ENCODE measurements at regions not wholly inside any gene's neighbourhood (a gene's known extent, or its start where the extent isn't known, plus 50 kb on each side); places are given as distances from the start of the nearest gene placed in this dataset.
"Not testable (repeated sequence)": the region's sequence is repeated elsewhere in the genome, so short reads cannot be mapped to it uniquely, and the experiment has no call there.

DNA sequence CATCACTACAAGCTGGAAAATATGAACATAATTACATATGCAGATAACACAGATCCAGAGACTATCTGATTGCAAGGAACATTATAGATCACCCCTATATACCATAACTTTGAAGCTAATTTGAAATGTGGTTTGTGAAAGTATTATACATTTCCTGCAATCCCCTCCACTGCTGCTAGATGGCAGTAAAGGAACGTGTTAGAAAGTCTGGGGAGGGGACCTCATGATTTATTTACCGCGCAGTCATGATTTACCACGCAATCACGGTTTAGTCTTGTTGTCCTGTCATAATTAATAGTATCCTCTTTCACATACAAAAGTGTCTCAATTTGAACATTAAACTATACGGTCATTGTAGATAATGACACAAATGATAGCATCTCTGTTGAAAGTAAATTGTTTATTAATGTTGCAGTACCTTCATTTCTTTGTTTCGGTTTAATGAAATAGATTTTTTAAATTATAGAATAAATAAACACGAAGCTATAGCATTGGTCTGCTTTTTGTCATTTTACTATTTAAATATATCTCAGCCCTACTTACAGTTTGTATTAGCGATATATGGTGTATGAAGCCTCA, 145.3 kb upstream of the PRSS1 start:
- peak; percentile 72 for DNase-seq (ENCODE audit: low spot score)

DNA sequence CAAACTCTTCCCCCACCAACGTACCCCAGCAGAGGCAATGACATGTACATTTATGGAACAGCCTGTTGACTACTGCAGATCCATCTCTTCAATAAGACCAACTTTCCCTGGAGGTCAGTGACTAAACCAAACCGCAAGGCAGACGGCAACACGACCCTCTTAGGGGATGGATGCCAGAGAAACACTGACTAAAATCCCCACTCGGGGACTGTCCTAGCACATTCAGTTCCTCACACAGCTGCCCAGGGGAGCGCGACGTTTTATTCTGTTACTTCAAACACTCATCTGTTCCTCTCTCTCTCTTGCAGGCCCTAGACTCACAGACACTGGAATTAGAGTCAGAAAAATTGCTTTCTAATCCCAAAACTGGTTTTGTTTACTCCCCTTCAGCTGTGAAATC, 146.5 kb upstream of the PRSS1 start:
- no peak for DNase-seq (ENCODE audit: low spot score)

DNA sequence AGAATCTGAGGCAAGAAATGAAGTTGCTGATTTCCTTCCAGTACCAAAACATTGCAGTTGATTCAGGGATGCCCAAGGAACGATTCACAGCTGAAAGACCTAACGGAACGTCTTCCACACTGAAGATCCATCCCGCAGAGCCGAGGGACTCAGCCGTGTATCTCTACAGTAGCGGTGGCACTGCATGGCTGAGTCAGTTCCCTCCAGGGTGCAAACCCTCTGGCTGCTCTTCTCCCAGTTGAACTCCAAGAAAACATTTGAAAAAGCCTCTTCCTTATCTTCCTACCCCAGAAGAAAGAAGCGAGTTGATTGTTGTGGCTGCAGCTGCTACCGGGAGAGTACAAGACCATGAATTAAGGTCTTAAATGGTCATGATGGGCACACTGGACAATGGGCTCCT, 147.1 kb upstream of the PRSS1 start:
- no peak for DNase-seq (ENCODE audit: low spot score)

DNA sequence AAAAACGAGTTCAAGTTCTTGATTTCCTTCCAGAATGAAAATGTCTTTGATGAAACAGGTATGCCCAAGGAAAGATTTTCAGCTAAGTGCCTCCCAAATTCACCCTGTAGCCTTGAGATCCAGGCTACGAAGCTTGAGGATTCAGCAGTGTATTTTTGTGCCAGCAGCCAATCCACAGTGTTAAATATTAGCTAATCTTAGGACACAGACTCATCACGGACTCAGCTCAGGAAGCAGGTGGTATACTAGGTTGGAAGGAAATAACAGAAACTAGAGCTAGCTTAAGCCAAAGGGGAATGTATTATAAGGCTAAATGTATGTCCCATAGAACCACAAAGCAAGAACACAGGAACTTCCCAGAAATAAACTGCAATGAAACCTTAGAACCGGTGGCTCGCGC, 151.0 kb upstream of the PRSS1 start:
- no peak for DNase-seq (ENCODE audit: low spot score)

DNA sequence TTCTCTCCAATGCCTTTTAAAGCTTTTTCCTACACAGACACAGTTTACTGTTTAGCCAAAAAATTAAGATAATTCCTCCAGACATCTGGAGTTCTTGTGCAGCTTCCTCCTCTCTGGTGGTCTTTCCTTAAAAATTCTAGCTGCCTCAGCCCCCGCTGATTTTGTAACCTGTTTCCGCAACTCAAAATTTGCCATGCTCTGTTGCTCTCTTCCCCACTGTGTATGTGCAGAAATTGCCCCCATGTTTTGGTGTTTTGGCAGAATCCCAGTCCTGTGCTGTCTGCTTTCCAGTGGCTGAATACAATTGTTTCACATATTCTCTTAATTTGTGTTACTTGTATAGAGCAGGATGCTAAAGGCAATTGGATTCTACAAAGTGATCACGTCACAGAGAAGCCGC, 151.7 kb upstream of the PRSS1 start:
- DNase-seq (ENCODE audit: low spot score) = no peak

DNA sequence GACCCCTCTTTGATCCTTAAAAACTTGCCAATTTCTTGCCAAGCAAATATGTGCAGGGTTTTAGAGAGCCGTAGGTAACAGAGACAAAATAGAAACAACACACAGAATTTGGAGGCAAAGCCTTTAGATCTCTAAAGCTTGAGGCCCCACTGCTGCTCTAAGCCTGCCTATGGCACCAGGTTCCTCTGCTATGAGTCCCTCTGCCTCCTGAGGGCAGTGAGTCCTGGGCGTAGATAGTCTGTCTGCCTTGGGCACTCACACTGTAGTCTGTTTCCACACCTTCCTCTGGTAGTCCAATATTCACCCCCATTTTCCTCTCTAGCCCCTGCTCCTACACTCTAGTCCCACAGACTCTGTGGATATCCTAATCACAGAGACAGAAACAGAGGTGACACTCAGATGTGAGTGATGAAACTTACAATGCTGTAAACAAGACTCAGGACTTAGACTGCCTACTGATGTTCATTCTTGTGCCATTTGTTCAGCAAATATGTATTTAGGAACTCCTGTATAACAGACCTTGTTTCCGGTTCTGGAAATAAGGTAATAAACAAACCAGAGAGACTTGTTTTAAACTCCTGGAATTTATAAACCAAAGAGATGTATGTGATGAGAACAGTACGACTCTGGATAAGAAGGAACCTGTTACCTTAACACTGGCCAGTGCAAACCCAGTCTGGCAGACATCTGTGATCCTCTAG, 153.3 kb upstream of the PRSS1 start:
- DNase-seq (ENCODE audit: low spot score) = no peak

DNA sequence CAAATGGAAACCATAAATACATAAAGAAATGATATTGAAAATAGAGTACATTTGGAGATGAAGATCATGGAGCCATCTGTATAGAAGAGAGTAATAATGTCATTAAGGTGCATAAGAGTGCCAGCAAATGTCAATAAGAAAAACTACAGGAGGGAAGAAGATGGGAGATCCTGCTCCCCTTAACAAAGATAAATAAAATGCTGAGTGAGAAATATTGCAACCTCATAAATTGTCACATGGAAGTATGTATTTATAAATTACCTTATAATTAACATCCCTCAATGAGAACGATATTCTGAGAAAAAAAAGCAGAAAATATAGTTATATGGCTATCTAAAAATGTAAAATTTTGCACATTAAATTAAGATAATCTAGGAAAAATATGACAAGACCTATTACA, 155.2 kb upstream of the PRSS1 start:
- DNase-seq (ENCODE audit: low spot score) = no peak

DNA sequence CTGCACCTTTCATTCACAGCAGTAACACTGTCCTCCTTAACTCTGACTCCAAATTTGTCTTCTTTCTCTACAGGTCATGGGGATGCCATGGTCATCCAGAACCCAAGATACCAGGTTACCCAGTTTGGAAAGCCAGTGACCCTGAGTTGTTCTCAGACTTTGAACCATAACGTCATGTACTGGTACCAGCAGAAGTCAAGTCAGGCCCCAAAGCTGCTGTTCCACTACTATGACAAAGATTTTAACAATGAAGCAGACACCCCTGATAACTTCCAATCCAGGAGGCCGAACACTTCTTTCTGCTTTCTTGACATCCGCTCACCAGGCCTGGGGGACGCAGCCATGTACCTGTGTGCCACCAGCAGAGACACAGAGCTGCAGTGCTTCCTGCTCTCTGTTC, 156.2 kb upstream of the PRSS1 start:
- DNase-seq (ENCODE audit: low spot score) = no peak

DNA sequence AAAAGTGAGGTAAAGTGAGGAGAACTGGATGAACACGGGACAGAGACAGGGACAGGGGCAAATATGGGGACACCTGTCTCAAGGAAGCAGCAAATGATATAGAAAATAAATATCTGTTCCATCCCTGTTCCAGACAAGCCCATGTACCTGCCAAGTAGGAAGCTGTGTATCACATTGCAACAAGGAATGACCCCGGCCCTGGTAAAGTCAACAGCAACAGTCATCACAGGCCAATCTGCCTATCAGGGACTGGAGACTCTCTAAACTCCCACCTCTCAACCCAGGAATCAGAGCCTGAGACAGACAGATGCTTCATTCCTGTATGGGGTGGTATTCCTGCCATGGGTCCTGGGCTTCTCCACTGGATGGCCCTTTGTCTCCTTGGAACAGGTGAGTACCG, 156.6 kb upstream of the PRSS1 start:
- DNase-seq (ENCODE audit: low spot score) = no peak

DNA sequence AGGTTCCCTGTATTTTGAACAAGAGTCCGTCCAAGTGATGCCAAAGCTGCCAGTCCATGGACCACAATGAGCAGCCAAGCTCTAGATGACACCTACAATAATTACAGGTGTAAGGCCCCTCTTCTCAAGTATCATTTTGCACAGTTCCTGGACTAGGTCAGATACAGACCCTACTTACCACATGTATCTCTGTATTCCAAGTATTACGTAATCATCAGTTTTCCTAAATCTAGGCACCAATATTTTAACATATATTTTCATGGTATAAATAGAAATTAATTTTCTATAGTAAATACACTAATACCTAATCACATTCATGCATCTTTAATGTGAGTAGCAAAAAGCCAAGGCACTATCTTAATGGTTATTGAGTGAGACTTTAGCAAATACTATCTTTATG, 157.0 kb upstream of the PRSS1 start:
- no peak for DNase-seq (ENCODE audit: low spot score)

DNA sequence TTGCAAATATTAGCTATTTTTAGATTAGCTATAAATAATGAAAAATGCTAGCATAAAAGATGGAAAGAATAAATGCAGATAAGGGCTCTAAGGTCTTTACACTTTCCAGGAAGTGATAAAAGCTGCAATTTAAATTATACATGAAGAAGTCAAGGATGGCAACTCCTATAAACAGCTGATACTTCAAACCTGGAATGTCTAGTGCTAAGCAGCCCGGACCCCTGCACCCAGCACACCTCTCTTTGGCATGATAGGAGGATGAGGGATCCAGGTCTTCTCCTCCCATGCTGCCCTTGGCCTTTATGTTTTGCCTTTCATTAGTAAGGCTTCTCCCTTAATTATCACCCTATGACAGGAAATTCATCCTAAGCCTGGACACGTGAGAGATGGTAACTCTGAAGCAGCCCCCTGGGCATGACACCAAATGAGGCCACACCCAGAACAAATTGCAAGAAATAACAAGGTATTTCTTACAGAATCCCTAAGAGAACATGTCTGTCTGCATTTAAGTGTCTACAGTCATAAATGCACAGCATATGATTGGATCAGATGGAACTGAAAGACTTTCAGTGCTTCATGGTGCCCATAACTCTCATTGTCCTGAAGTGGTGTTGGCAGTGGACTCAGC, 158.3 kb upstream of the PRSS1 start:
- no peak for DNase-seq (ENCODE audit: low spot score)

DNA sequence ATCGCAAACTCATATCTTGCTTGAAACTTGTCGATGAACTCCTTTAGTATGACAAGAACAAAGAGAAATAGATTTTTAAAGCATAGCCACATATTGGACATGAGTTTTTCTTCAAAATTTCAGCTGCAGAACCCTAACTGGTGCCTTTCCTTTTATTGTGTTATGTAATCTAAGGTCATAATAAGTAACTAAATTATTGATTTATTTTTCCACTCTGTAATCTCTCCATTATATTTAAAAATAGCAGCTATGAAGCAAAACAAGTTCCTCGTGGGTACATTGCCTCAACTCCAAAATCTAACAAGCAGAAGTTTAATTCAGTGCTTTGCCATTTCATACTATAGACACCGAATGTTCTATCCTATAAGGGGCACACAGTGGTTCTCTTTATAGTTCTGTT, 159.2 kb upstream of the PRSS1 start:
- DNase-seq (ENCODE audit: low spot score) = no peak

DNA sequence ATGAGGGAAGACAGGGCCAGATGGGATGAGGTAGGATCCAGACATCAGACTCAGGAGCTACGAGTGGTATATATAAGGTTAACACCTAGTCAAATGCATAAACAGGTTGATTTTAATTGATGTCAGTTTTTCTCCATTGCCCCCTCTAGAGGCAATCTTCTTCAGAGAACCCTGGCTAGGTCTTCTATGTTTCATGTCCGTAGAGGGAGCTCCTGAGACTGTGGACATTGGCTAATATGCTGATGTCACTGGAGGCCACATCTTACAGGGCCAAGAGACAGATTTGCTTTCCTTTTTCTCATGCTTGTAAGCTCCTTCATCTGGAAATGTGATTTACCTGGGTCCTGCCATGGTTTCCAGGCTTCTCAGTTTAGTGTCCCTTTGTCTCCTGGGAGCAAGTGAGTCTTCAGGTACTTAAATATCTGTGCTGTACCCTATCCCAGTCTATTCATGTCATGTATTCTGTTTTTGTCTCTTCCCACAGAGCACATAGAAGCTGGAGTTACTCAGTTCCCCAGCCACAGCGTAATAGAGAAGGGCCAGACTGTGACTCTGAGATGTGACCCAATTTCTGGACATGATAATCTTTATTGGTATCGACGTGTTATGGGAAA, 161.6 kb upstream of the PRSS1 start:
- peak; percentile 52 for DNase-seq (ENCODE audit: low spot score)

DNA sequence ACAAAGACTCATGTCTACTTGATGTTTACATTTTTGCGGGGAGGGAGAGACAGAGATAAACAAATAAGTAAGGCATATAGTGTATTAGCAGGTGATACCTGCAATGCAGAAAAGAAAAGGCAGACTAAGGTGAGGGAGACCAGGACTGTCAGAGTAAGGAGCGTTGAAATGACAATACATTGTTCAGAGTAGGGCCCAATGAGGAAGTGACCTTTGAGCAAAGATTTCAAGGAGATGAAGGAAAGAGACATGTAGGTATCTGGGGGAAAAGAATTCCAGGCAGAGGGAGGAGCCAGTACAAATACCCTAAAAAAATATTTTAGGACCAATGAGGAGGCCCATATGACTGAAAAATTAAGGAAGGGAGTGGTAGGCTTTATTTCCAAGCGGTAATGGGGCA, 162.7 kb upstream of the PRSS1 start:
- DNase-seq (ENCODE audit: low spot score) = no peak

DNA sequence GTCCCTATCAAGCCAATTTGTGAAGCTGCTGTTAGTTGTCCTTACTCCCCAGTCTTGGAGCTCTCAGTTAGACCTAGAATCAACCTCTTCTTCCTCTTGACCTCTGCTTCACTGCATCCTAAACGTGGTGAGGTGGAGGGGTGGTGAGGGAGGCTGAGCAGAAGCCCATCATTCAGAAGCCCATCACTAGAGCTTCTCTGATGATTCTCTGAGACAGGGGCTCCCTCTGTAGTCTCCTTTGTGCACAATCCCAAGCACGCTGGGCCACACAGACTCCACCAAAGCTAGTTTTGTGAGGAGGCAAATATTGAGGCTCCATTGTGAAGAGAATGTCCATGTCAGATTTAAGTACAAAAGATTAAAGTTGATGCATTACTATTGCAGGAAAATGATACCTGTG, 163.8 kb upstream of the PRSS1 start:
- no peak for DNase-seq (ENCODE audit: low spot score)

DNA sequence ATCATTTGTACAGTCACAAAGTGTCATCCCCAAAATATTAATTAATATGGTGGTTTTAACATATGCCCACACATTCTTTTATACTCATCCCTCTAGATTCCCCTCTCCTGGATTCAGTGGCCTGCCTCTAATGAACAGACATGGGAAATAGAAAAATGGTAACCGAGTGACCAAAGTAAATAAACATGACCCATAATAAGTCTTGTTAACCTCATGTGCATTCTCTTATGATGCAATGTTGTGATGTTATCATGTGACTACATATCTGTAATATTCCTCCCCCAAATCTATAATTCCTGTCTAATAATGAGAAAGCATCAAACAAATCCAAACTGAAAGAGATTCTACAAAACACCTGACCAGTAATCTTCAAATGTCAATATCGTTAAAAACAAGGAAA, 164.5 kb upstream of the PRSS1 start:
- DNase-seq (ENCODE audit: low spot score) = no peak

DNA sequence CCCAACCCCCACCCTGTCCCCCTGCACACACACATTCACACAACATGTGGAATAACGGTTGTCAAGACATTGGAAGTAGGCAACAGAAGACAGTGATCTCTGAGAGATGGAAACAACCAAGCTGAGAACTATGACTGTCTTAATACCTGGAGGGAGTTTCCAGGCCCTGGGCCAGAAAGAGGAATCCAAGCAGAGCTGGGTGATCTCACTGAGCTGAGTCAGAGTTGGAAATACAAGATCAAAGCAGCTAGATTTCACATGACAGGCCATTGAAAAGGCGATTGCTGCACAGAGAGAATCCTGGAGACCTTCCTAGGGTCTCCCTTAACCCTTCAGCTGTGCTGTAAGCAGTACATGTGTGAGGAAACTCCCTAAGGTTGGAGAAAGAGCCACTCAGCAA, 165.8 kb upstream of the PRSS1 start:
- no peak for DNase-seq (ENCODE audit: low spot score)

DNA sequence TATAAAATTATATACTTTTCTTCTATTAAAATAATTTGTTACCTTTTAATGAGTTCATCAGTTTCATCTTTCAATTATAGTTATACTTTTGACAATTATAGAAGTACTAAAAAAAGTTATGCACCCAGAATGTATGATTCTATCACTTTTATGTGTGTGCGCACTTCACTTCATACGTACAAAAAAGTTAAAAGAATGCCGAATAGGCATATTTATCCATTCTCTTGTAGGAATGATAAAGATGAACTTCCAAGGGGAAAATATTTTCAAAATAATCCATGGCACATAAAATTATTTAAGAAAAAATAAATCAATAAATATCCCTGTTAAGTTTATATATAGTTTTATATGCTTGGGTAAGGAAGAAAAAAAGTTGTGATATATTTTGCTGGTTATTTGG, 166.9 kb upstream of the PRSS1 start:
- DNase-seq (ENCODE audit: low spot score) = no peak

DNA sequence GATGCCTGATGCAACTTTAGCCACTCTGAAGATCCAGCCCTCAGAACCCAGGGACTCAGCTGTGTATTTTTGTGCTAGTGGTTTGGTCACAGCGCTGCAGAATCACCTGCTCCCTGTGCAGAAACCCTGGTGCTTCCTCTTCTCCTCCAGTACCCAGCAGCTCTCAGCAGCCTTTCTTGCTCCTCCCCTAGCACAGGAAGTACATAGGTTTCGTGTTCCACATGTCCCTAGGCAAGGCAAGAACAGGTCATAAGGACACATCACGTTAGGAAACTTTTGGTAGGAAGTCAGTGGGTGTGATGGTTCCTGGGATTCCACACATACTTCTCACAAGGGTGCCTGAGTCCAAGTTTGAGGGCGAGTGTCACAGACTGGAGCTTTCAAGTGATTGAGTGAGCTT, 167.9 kb upstream of the PRSS1 start:
- no peak for DNase-seq (ENCODE audit: low spot score)

DNA sequence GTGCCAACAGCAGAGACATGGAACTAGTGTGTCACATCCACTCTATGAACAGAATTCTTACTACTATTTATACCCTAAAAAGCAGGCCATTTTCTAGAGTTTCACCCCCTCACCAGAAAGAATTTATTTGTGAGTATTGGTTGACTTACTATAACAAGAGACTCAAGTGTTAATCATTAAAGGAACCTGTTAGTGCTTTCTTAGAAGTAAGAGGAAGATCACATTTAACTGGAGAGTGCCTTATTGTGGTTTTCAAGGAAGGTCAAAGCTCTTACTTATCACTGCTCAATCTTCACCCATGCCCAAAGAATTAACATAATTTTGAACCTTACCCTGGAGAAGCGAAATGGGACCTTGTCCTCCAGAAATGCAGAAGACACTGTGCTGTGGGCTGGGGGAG, 169.3 kb upstream of the PRSS1 start:
- DNase-seq (ENCODE audit: low spot score) = no peak

DNA sequence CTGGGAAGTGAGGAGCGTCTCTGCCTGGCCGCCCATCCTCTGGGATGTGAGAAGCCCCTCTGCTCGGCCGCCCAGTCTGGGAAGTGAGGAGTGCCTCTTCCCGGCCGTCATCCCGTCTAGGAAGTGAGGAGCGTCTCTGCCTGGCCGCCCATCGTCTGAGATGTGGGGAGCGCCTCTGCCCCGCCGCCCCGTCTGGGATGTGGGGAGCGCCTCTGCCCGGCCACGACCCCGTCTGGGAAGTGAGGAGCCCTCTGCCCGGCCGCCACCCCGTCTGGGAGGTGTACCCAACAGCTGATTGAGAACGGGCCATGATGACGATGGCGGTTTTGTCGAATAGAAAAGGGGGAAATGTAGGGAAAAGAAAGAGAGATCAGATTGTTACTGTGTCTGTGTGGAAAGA, 173.9 kb upstream of the PRSS1 start:
- not testable (repeated sequence) for DNase-seq (ENCODE audit: low spot score)

DNA sequence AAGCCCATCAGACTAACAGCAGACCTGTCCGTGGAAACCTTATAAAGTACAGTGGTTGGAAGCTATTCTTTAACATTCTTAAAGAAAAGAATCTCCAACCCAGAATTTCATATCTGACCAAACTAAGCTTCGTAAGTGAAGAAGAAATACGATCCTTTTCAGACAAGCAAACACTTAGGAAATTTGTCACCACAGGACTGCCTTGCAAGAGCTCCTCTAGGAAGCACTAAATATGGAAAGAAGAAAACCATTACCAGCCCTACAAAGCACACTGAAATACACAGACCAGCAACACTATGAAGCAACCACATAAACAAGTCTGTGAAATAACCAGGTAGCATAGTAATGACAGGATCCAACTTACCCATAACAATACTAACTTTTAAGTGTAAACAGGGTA, 177.7 kb upstream of the PRSS1 start:
- no peak for DNase-seq (ENCODE audit: low spot score)

DNA sequence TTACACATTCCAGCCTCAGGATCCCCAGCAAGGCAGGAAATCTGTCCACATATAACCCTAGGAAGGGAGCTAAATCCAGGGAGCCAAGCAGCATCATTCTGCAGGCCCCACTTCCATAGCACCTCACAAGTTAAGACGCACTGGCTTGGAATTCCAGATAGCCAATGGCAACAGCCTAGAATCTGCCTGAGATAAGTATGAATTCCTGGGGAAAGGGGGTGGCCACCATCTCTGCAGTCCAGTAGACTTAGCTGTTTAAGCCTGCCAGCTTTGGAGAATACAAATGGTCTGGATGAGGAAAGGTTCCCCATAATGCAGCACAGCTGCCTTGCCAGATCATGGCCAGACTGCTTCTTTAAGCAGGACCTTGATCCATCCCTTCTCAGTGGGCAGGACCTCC, 179.4 kb upstream of the PRSS1 start:
- DNase-seq (ENCODE audit: low spot score) = no peak

Measured in cerebellar cortex (tissue), 1 donor.